Osteocyte (in vitro differentiated cells): ENCODE measurements at regions not wholly inside any gene's neighbourhood (a gene's known extent, or its start where the extent isn't known, plus 50 kb on each side); places are given as distances from the start of the nearest gene placed in this dataset.

Experiments used
- DNase-seq: peaks from one replicate; pipeline ENCODE4 v3.0.0; 2021; ENCODE audit warnings: mixed read lengths; ENCODE audit not compliant: unreplicated experiment; ENCODE audit errors: extremely low spot score
- H3K27ac Mint-ChIP-seq: one replicate; pipeline ENCODE4 v1.8.0; 2021; ENCODE audit warnings: mild to moderate bottlenecking, mixed read lengths; ENCODE audit not compliant: unreplicated experiment
- H3K27me3 Mint-ChIP-seq: one replicate; pipeline ENCODE4 v1.8.0; 2021; ENCODE audit warnings: mixed read lengths; ENCODE audit not compliant: unreplicated experiment
- H3K36me3 Mint-ChIP-seq: one replicate; pipeline ENCODE4 v1.8.0; 2021; ENCODE audit warnings: mixed read lengths; ENCODE audit not compliant: unreplicated experiment
- H3K4me1 Mint-ChIP-seq: one replicate; pipeline ENCODE4 v1.8.0; 2021; ENCODE audit warnings: mixed read lengths; ENCODE audit not compliant: unreplicated experiment
- H3K4me3 Mint-ChIP-seq: one replicate; pipeline ENCODE4 v1.8.0; 2021; ENCODE audit warnings: mild to moderate bottlenecking, moderate library complexity, mixed read lengths; ENCODE audit not compliant: unreplicated experiment
- H3K9me3 Mint-ChIP-seq: one replicate; pipeline ENCODE4 v1.8.0; 2021; ENCODE audit warnings: mixed read lengths; ENCODE audit not compliant: unreplicated experiment
- TF ChIP-seq, protein P1 (sequence below): fragments of 200-600 bp; sonication (generic); IDR thresholded peaks from 2 replicates; pipeline ENCODE4 v1.5.0; 2021; ENCODE audit warnings: antibody characterized with exemption, mild to moderate bottlenecking, moderate library complexity

DNA sequence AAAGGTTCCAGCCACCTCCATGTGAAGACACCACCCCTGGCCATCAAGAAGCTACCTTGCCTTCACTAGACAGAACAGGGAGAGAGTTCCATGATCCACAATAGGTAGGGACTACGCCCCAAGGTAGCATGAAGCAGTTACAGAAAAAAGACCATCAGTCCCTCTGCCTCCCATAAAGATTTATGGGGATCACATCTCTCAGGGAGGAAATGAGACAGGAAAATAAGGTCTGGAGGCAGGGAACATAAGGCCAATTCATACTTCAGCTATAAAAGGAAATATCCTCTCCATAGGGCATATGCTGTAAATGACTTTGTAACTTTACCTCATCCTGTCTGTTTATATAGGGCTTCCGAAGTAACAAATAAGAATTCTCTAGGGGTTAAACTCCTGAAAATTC lies 129.4 kb downstream of the OR2B2 start:
- TF ChIP-seq, protein P1, sequence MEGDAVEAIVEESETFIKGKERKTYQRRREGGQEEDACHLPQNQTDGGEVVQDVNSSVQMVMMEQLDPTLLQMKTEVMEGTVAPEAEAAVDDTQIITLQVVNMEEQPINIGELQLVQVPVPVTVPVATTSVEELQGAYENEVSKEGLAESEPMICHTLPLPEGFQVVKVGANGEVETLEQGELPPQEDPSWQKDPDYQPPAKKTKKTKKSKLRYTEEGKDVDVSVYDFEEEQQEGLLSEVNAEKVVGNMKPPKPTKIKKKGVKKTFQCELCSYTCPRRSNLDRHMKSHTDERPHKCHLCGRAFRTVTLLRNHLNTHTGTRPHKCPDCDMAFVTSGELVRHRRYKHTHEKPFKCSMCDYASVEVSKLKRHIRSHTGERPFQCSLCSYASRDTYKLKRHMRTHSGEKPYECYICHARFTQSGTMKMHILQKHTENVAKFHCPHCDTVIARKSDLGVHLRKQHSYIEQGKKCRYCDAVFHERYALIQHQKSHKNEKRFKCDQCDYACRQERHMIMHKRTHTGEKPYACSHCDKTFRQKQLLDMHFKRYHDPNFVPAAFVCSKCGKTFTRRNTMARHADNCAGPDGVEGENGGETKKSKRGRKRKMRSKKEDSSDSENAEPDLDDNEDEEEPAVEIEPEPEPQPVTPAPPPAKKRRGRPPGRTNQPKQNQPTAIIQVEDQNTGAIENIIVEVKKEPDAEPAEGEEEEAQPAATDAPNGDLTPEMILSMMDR = no peak

DNA sequence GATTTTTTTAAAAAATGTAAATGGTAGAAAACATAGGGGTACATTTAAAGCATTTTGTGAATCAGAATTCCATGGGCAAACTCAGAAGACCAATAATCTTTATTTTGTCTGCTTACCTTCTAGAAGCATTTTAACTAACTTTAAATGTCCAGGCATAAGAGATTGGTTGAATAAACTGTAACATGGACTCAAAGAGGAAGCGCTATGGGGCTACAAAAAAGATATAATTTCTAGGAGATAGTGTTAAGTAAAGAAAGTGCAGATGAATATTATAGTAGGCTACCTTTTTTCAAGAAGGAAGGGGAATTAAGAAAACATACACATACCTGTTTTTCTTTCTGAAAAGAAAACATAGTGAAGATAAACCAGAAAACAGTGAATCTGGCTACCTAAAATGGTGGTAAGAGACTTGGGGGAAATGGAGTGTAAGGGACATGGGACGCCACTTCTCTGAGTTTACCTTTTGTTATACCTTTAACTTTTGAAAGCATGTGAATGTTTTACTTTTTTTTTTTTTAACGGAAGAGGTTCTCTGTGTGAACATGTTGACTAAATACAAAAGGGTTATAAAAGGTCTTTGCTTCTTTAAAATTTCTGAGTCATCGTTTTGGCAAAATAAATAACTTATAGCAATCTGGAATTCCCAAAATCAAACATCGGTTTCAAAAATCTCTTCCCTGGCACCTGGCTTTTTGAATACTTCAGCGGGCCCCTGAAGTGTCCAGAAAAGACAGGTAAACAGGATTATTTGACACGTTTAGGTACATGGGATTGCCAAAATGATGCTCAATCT lies 133.4 kb downstream of the OR2B2 start:
- H3K4me3 Mint-ChIP-seq = no peak overlapping the region
- TF ChIP-seq, protein P1 = no peak
- no peaks in the 10 kb centered on the region for H3K4me1 Mint-ChIP-seq
- no peaks in the 10 kb centered on the region for H3K9me3 Mint-ChIP-seq
- H3K36me3 Mint-ChIP-seq = no peaks in the 10 kb centered on the region
- DNase-seq = no peak
- no peak overlapping the region for H3K27ac Mint-ChIP-seq
- H3K27me3 Mint-ChIP-seq = peaks cover 49% of the 10 kb centered on the region

More for the DNA sequence above, 129.4 kb downstream of the OR2B2 start:
- Mint-ChIP-seq H3K9me3 (no peaks in the 10 kb centered on the region), H3K27ac (no peak overlapping the region), H3K36me3 (no peaks in the 10 kb centered on the region), H3K4me1 (no peaks in the 10 kb centered on the region), H3K27me3 (peaks cover 48% of the 10 kb centered on the region), H3K4me3 (no peak overlapping the region)
- no peak for DNase-seq

DNA sequence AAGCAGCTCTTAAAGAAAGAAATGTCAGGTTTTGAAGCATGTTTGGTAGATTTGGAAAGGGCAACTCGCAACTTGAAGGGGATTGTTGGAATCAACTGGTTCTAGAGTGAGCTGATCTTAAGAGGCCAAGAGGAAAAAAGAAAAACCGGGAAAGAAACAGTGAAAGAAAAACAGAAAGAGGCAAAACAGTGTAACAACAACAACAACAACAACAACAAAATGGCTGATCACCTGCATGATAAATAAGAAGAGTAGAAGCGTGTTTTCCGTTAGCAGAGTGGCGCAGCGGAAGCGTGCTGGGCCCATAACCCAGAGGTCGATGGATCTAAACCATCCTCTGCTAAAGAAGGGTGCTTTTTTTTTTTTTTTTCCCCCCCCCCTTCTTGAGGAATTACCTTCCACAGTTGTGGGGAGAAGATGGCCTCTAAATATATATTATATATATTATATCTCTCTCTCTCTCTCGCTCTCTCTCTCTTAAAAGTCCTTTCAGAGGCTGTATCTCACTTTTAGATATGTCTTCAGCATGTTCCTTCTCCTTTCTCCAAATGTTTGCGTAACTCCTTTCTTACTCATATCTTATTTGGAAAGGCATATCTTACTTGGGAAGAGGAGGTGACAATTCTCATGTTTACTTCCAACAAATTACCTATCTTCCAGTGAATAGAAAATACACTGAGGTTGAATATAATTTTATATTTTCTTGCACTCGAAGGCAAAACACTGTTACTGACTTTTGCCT lies 134.4 kb downstream of the OR2B2 start:
- TF ChIP-seq, protein P1 = no peak

DNA sequence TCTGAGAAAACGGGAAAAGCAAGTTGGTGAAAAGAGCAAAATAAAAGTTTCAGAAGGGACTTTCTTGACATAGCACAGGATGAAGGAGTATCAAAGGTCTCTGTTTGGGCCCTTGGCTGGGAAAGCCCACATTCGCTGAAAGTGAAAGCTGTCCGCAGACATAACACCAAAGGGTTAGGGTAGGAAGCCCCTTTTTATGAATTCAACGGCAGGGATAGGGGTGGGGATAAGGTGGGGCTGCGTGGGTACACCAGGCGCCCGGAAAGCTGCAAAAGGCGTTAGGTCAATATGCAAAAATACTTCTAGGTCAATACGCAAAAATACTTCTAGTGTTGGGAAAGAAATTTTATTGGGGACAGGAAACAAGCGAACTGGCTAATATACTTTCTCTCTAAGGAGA lies 135.1 kb downstream of the OR2B2 start:
- TF ChIP-seq, protein P1 = no peak
- Mint-ChIP-seq H3K36me3 (no peaks in the 10 kb centered on the region), H3K27me3 (peaks cover 44% of the 10 kb centered on the region), H3K4me1 (peaks cover 2% of the 10 kb centered on the region), H3K4me3 (no peak overlapping the region), H3K9me3 (no peaks in the 10 kb centered on the region), H3K27ac (no peak overlapping the region)
- DNase-seq = no peak

More for the DNA sequence above, 134.4 kb downstream of the OR2B2 start:
- Mint-ChIP-seq H3K36me3 (no peaks in the 10 kb centered on the region), H3K27ac (no peak overlapping the region), H3K4me1 (no peaks in the 10 kb centered on the region), H3K27me3 (peaks cover 44% of the 10 kb centered on the region), H3K4me3 (no peak overlapping the region), H3K9me3 (no peaks in the 10 kb centered on the region)
- no peak for DNase-seq

DNA sequence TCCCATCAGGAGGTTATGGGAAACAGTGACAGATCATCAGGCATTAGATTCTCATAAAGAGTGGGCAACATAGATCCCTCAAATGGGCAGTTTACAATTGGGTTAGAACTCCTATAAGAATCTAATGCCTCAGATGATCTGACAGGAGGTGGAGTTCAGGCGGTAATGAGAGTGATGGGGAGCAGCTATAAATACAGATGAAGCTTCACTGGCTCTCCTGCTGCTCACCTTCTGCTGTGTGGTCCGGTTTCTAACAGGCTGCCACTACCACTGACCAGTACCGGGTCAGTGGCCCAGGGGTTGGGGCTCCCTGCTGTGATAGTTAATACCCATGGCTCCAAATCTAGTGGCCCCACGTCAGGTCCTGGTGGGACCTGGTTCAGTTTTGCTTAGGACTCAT lies 135.7 kb downstream of the OR2B2 start:
- Mint-ChIP-seq H3K27me3 (peaks cover 44% of the 10 kb centered on the region), H3K4me1 (peaks cover 3% of the 10 kb centered on the region), H3K9me3 (no peaks in the 10 kb centered on the region), H3K27ac (no peak overlapping the region), H3K36me3 (no peaks in the 10 kb centered on the region), H3K4me3 (no peak overlapping the region)
- no peak for DNase-seq
- TF ChIP-seq, protein P1 = no peak
